NT2/D1 (cell line): ENCODE measurements at regions not wholly inside any gene's neighbourhood (a gene's known extent, or its start where the extent isn't known, plus 50 kb on each side); places are given as distances from the start of the nearest gene placed in this dataset.

Experiments used
- YY1 ChIP-seq: IDR thresholded peaks from 2 replicates; pipeline ENCODE4 v1.6.1; 2011; ENCODE audit not compliant: insufficient read length, insufficient read depth
- ZNF274 ChIP-seq: IDR thresholded peaks from 2 replicates; pipeline ENCODE4 v1.6.1; 2011; ENCODE audit warnings: mild to moderate bottlenecking, low read depth, low read length

- TF ChIP-seq ZNF274: no peak
- TF ChIP-seq YY1: no peak
These were observed 523.0 kb downstream of the CSNK1G3 start for GRCh38 chr5:124034963-124035362.
